ENCODE measurements at regions not wholly inside any gene's neighbourhood (a gene's known extent, or its start where the extent isn't known, plus 50 kb on each side); places are given as distances from the start of the nearest gene placed in this dataset.

GRCh38 chr1:245074232-245074747, 80.5 kb upstream of the KIF26B start:
- no peak for TF ChIP-seq CTCF (IDR thresholded peaks at IDR 0.05; ENCODE audit: low read depth, low read length)
- TF ChIP-seq EZH2phosphoT487 (IDR thresholded peaks at IDR 0.05; ENCODE audit: low read depth), result no peak
